CD4-positive, alpha-beta memory T cell (primary cell): ENCODE measurements at regions not wholly inside any gene's neighbourhood (a gene's known extent, or its start where the extent isn't known, plus 50 kb on each side); places are given as distances from the start of the nearest gene placed in this dataset.

ENCODE experiments used
- CTCF ChIA-PET: fragments of 350-600 bp; sonication (Branson Sonifier 250); formaldehyde crosslinking; loops from one replicate; lab custom pipeline; 2021; ENCODE audit warnings: inconsistent platforms; ENCODE audit not compliant: partially characterized antibody; lab: Charles Lee
- POLR2A ChIA-PET: fragments of 350-600 bp; sonication (Branson Sonifier 250); formaldehyde crosslinking; loops from one replicate; lab custom pipeline; 2021; ENCODE audit not compliant: partially characterized antibody; lab: Charles Lee
- DNase-seq, 5 donors: peaks; one replicate each; pipeline versions ENCODE4 v3.0.0 to v3.0.0-alpha.2; 2020 to 2022; ENCODE audit warnings: mixed read lengths in 1 of 5
- H3K27ac ChIP-seq: one replicate; pipeline ENCODE4 v1.7.0; 2013; ENCODE audit warnings: low read depth, low read length
- H3K27me3 ChIP-seq: 2 replicates; pipeline ENCODE4 v1.7.0; 2013; ENCODE audit warnings: mild to moderate bottlenecking, low read length, moderate library complexity; ENCODE audit not compliant: insufficient read depth
- H3K36me3 ChIP-seq: 2 replicates; pipeline ENCODE4 v1.7.0; 2013; ENCODE audit warnings: mild to moderate bottlenecking, low read length, moderate library complexity; ENCODE audit not compliant: insufficient read depth
- H3K4me1 ChIP-seq: 2 replicates; pipeline ENCODE4 v1.7.0; 2013; ENCODE audit warnings: mild to moderate bottlenecking, low read length, moderate library complexity; ENCODE audit not compliant: insufficient read depth
- H3K4me3 ChIP-seq, 2 donors: one replicate each; pipeline ENCODE4 v1.7.0; 2013; ENCODE audit warnings: low read length in 2 of 2, mild to moderate bottlenecking in 1 of 2
- H3K9me3 ChIP-seq, 2 donors: one replicate each; pipeline ENCODE4 v1.7.0; 2013; ENCODE audit warnings: low read length in 2 of 2, control low read depth in 1 of 2; ENCODE audit not compliant: control insufficient read depth in 1 of 2
- H3K27ac Mint-ChIP-seq, 7 donors: one replicate each; pipeline ENCODE4 v1.8.0; 2020 to 2021; ENCODE audit warnings: mixed read lengths in 7 of 7, mild to moderate bottlenecking in 6 of 7, inconsistent platforms in 3 of 7, moderate library complexity in 3 of 7
- H3K27me3 Mint-ChIP-seq, 2 donors: one replicate each; pipeline ENCODE4 v1.8.0; 2020 to 2021; ENCODE audit warnings: mixed read lengths in 2 of 2
- H3K36me3 Mint-ChIP-seq, 2 donors: one replicate each; pipeline ENCODE4 v1.8.0; 2020 to 2021; ENCODE audit warnings: mixed read lengths in 2 of 2, inconsistent platforms in 1 of 2, mild to moderate bottlenecking in 1 of 2
- H3K4me1 Mint-ChIP-seq, 4 donors: one replicate each; pipeline ENCODE4 v1.8.0; 2020 to 2021; ENCODE audit warnings: mixed read lengths in 4 of 4, mild to moderate bottlenecking in 1 of 4
- H3K4me3 Mint-ChIP-seq, 8 donors: one replicate each; pipeline ENCODE4 v1.8.0; 2020 to 2021; ENCODE audit warnings: mixed read lengths in 8 of 8, mild to moderate bottlenecking in 7 of 8, moderate library complexity in 6 of 8, inconsistent platforms in 3 of 8
- H3K9me3 Mint-ChIP-seq, 8 donors: one replicate each; pipeline ENCODE4 v1.8.0; 2020 to 2021; ENCODE audit warnings: mixed read lengths in 8 of 8, mild to moderate bottlenecking in 5 of 8, inconsistent platforms in 3 of 8, moderate library complexity in 1 of 8
- intact Hi-C: fragments of 100-400 bp; cut with micrococcal nuclease; formaldehyde crosslinking; loops from one replicate; pipeline ENCODE4 v1.15.1; 2023

DNA sequence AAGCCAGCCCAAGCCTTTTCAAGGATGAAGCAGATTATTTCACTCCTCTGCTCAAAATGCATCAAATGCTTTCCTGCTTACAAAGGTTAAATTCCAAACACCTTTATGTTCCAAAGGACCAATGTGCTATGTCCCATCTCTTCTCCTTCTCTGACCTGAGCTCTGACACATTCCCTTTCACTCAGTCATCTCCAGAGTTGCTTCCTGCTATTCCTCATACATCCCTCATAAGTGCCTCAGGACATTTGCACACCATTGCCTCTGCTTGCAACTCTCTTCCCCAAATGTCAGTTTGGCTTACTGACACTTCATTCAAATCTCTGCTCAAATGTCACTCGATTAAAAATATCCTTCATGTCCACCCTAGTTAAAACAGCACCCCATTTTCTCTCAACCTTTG lies 53.3 kb upstream of the BMAL1 start:
- Histone ChIP-seq H3K4me3 (no peak overlapping the region), H3K4me1 (no peaks in the 10 kb centered on the region), H3K27ac (no peak overlapping the region), H3K27me3 (no peaks in the 10 kb centered on the region), H3K36me3 (no peaks in the 10 kb centered on the region), H3K9me3 (no peaks in the 10 kb centered on the region)
- no peak overlapping the region for H3K27ac Mint-ChIP-seq
- intact Hi-C loops = no loop called here
- peaks cover 0 to under 1% (median 0%) of the 10 kb centered on the region in 8 donors for H3K9me3 Mint-ChIP-seq
- H3K4me3 Mint-ChIP-seq = no peak overlapping the region
- peaks cover 0 to 7% (median 6%) of the 10 kb centered on the region in 4 donors for H3K4me1 Mint-ChIP-seq
- no peaks in the 10 kb centered on the region for H3K27me3 Mint-ChIP-seq
- CTCF ChIA-PET = interaction anchor here (1.2 to 1.4 kb wide), 2 partner anchors 14 to 112 kb away, joined by 3 read pairs; no protein-coding TSS in a partner anchor
- H3K36me3 Mint-ChIP-seq = no peaks in the 10 kb centered on the region
- POLR2A ChIA-PET = interaction anchor here (0.6 kb wide), 1 partner anchor 273 kb away, joined by 3 read pairs; no protein-coding TSS in a partner anchor
- no peak for DNase-seq

DNA sequence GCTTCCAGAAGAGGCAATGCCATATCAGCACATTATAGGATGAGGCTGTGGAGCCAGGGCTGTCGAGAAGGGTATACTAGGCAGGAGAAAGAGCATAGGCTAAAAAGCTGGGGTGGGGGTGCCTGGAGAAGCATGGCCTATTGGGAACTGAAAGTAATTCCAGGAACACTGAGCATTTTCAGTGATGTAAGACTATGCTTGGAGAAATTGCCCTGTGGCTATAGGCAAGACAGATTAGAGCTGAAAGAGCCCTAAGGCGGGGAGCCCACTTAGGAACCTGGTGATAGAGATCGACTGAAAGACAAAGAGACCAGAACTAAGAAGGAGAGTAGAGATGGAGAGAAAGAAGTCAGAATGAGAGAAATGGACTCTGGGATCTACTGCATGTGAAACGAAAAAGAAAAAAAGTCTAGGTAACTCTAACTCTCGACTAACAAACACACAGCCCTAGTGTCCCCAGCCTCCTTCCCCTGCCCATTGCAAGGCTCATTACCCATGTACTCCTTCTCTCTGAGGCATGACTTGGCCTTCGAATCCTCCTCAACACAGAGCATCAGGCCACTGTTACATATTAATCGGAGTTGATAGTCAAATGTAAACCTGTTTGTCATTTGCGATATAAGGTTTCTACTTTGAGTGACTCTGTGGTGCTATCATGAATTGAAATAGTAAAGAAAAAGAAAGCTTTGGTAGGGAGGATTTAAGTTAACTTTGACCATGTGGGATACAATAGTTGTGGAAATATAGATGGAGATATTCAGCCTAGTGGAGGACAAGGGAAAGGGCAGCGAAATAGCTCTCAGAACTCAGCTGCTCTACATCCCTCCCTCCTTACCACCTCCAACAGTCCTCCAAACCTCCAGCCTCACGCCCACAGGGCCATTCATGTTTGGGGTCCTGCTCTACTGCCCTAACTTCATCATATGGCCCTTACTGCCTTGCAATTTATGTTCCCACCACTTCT lies 52.3 kb upstream of the BMAL1 start:
- H3K9me3 ChIP-seq = no peaks in the 10 kb centered on the region
- ChIA-PET CTCF (interaction anchor here (1.1 to 1.3 kb wide), 2 partner anchors 13 to 110 kb away, joined by 4 to 5 read pairs; no protein-coding TSS in a partner anchor), POLR2A (interaction anchor here (0.6 kb wide), 1 partner anchor 272 kb away, joined by 3 read pairs; no protein-coding TSS in a partner anchor)
- intact Hi-C loops = no loop called here
- H3K4me1 ChIP-seq = no peaks in the 10 kb centered on the region
- H3K9me3 Mint-ChIP-seq = no peaks in the 10 kb centered on the region
- H3K36me3 Mint-ChIP-seq = no peaks in the 10 kb centered on the region
- no peak overlapping the region for H3K27ac Mint-ChIP-seq
- H3K4me3 Mint-ChIP-seq = no peak overlapping the region
- H3K4me3 ChIP-seq = no peak overlapping the region
- H3K27ac ChIP-seq = no peak overlapping the region
- H3K4me1 Mint-ChIP-seq = peaks cover 0 to 7% (median 6%) of the 10 kb centered on the region in 4 donors
- H3K27me3 ChIP-seq = no peaks in the 10 kb centered on the region
- DNase-seq = no peak
- H3K36me3 ChIP-seq = no peaks in the 10 kb centered on the region
- no peaks in the 10 kb centered on the region for H3K27me3 Mint-ChIP-seq

DNA sequence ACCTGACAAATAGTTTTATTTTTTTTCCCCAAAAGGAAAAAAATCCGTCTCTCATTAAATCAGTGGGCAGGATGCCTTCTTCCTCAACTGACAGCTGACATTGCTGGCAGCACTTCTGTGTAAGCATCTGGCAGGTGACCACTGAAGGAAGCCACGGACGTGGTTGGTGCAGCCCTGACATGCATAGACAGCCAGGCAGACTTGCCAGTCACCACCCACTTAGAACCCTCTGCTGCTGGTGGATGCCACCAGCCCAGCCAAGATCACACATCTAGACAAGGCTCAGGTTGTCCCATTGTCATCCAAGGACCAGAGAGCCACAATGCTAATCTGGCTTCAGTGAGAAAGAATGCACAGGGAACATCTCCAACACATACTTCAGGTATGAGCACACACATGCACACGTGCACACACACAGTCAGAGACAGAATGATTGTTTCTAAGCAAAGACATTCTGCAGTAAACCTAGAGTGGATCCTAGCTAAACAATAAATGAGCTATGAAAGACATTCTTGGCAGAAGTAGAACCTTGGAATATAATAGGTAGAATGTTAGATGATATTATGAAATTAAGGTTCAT lies 49.8 kb upstream of the BMAL1 start:
- H3K27ac Mint-ChIP-seq = no peak overlapping the region

More for the DNA sequence above, 49.8 kb upstream of the BMAL1 start:
- Histone ChIP-seq H3K27ac (no peak overlapping the region), H3K36me3 (no peaks in the 10 kb centered on the region), H3K9me3 (no peaks in the 10 kb centered on the region), H3K27me3 (no peaks in the 10 kb centered on the region), H3K4me1 (no peaks in the 10 kb centered on the region), H3K4me3 (no peak overlapping the region)
- CTCF ChIA-PET = interaction anchor here (3.7 kb wide), 1 partner anchor 11 kb away, joined by 16 read pairs; no protein-coding TSS in a partner anchor
- Mint-ChIP-seq H3K9me3 (no peaks in the 10 kb centered on the region), H3K4me1 (peaks cover 0 to 7% (median 6%) of the 10 kb centered on the region in 4 donors), H3K27me3 (peaks cover 0 to 3% of the 10 kb centered on the region in 2 donors), H3K36me3 (no peaks in the 10 kb centered on the region), H3K4me3 (no peak overlapping the region)
- intact Hi-C loops = no loop called here
- POLR2A ChIA-PET = no interaction called here
- DNase-seq = no peak
